ENCODE measurements at regions not wholly inside any gene's neighbourhood (a gene's known extent, or its start where the extent isn't known, plus 50 kb on each side); places are given as distances from the start of the nearest gene placed in this dataset.

GRCh38 chr12:86911973-86912372, 655.8 kb upstream of the MGAT4C start:
- no peak for DNase-seq

GRCh38 chr12:86903159-86903558, 647.0 kb upstream of the MGAT4C start:
- DNase-seq, result no peak

- no peak for DNase-seq
Measured at GRCh38 chr12:86860776-86861175, 604.6 kb upstream of the MGAT4C start.

GRCh38 chr12:86852451-86852850, 596.3 kb upstream of the MGAT4C start:
- DNase-seq, result no peak

- no peak for DNase-seq
Measured at GRCh38 chr12:86838711-86839110, 582.5 kb upstream of the MGAT4C start.

GRCh38 chr12:86838260-86838659, 582.1 kb upstream of the MGAT4C start:
- no peak for DNase-seq

GRCh38 chr12:86837246-86837645, 581.1 kb upstream of the MGAT4C start:
- DNase-seq, result no peak

- no peak for DNase-seq
Measured at GRCh38 chr12:86834217-86834616, 578.0 kb upstream of the MGAT4C start.

GRCh38 chr12:86827409-86827808, 571.2 kb upstream of the MGAT4C start:
- DNase-seq, result no peak

GRCh38 chr12:86826051-86826450, 569.9 kb upstream of the MGAT4C start:
- no peak for DNase-seq

GRCh38 chr12:86801439-86801838, 545.2 kb upstream of the MGAT4C start:
- DNase-seq, result no peak

GRCh38 chr12:86799616-86800015, 543.4 kb upstream of the MGAT4C start:
- DNase-seq, result no peak

- no peak for DNase-seq
Measured at GRCh38 chr12:86796550-86796949, 540.4 kb upstream of the MGAT4C start.

GRCh38 chr12:86788661-86789060, 532.5 kb upstream of the MGAT4C start:
- DNase-seq, result no peak

GRCh38 chr12:86787419-86787818, 531.2 kb upstream of the MGAT4C start:
- no peak for DNase-seq

- no peak for DNase-seq
Measured at GRCh38 chr12:86777325-86777724, 521.1 kb upstream of the MGAT4C start.

GRCh38 chr12:86774841-86775388, 518.7 kb upstream of the MGAT4C start:
- DNase-seq, result no peak

- no peak for DNase-seq
Measured at GRCh38 chr12:86772696-86773095, 516.5 kb upstream of the MGAT4C start.

GRCh38 chr12:86770871-86771270, 514.7 kb upstream of the MGAT4C start:
- DNase-seq, result no peak

- no peak for DNase-seq
Measured at GRCh38 chr12:86748894-86749293, 492.7 kb upstream of the MGAT4C start.

GRCh38 chr12:86744547-86745212, 488.5 kb upstream of the MGAT4C start:
- DNase-seq, result no peak

GRCh38 chr12:86743875-86744536, 487.8 kb upstream of the MGAT4C start:
- DNase-seq, result no peak

GRCh38 chr12:86741531-86741930, 485.3 kb upstream of the MGAT4C start:
- no peak for DNase-seq

- DNase-seq, result no peak
Measured at GRCh38 chr12:86735851-86736250, 479.7 kb upstream of the MGAT4C start.

Data from T-helper 2 cell (primary cell).